ENCODE measurements at regions not wholly inside any gene's neighbourhood (a gene's known extent, or its start where the extent isn't known, plus 50 kb on each side); places are given as distances from the start of the nearest gene placed in this dataset.

DNA sequence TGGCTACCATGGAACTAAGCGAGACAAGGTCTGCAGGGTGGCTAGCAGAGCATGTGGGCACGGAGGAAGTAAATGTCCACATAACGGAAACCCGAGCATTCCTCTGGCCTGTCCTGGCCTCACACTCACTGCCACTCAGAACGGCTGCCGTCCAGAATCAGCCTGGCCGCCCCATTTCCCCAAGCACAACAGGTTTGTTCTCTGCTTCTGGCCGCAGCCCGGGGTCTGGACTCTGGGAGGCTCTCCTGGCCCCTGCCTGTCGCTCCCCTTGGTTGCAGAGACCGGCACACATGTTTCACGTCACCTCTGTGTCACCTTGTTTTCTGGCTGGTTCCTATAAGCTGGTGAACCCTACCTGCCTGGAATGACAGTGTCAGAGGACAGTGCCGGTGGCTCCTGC, 69.3 kb downstream of the GLI2 start:
- Histone ChIP-seq H3K36me3 (ENCODE audit: control insufficient read depth, insufficient read depth, low read length) (no peaks in the 10 kb centered on the region), H3K4me3 (ENCODE audit: low read depth, low read length) (no peak overlapping the region), H3K27me3 (ENCODE audit: control insufficient read depth, insufficient read depth, low read length) (no peaks in the 10 kb centered on the region)
- TF ChIP-seq CTCF (IDR thresholded peaks at IDR 0.05; ENCODE audit: insufficient read depth, low read length, poor library complexity, severe bottlenecking) = no peak
- no peak for DNase-seq (ENCODE audit: low read depth)

DNA sequence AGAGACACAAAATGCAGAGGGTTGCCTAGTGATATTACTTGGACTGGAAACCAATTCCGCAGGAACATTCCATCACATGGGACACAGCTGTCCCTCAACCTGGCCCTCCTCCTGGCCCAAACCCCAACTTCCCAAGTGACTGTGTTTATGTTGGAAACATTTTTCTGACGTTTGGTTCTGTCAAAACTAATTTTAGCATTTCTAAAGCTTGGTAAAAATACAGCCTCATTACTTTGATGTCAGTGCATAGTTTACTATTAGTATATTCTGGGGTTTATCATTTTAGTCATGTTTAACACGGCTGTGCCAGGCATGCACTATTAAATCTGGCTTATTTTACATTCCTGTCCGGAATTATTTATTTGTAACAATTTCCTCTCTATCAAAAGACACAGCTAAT, 69.9 kb downstream of the GLI2 start:
- TF ChIP-seq CTCF (IDR thresholded peaks at IDR 0.05; ENCODE audit: insufficient read depth, low read length, poor library complexity, severe bottlenecking) = no peak
- no peak for DNase-seq (ENCODE audit: low read depth)
- H3K36me3 ChIP-seq (ENCODE audit: control insufficient read depth, insufficient read depth, low read length) = no peaks in the 10 kb centered on the region

GRCh38 chr2:120807751-120808150, 72.1 kb downstream of the GLI2 start:
- Histone ChIP-seq H3K36me3 (ENCODE audit: control insufficient read depth, insufficient read depth, low read length) (no peaks in the 10 kb centered on the region), H3K27me3 (ENCODE audit: control insufficient read depth, insufficient read depth, low read length) (no peaks in the 10 kb centered on the region), H3K4me3 (ENCODE audit: low read depth, low read length) (no peak overlapping the region)
- TF ChIP-seq CTCF (IDR thresholded peaks at IDR 0.05; ENCODE audit: insufficient read depth, low read length, poor library complexity, severe bottlenecking) = no peak
- no peak for DNase-seq (ENCODE audit: low read depth)

More for the DNA sequence above, 69.9 kb downstream of the GLI2 start:
- Histone ChIP-seq H3K27me3 (ENCODE audit: control insufficient read depth, insufficient read depth, low read length) (no peaks in the 10 kb centered on the region), H3K4me3 (ENCODE audit: low read depth, low read length) (no peak overlapping the region)

GRCh38 chr2:120809151-120809550, 73.5 kb downstream of the GLI2 start:
- no peak for DNase-seq (ENCODE audit: low read depth)
- no peak for TF ChIP-seq CTCF (IDR thresholded peaks at IDR 0.05; ENCODE audit: insufficient read depth, low read length, poor library complexity, severe bottlenecking)
- Histone ChIP-seq H3K4me3 (ENCODE audit: low read depth, low read length) (no peak overlapping the region), H3K27me3 (ENCODE audit: control insufficient read depth, insufficient read depth, low read length) (no peaks in the 10 kb centered on the region), H3K36me3 (ENCODE audit: control insufficient read depth, insufficient read depth, low read length) (no peaks in the 10 kb centered on the region)

- no peak overlapping the region for H3K4me3 ChIP-seq (ENCODE audit: low read depth, low read length)
- H3K27me3 ChIP-seq (ENCODE audit: control insufficient read depth, insufficient read depth, low read length) = no peaks in the 10 kb centered on the region
- no peak for DNase-seq (ENCODE audit: low read depth)
- no peak for TF ChIP-seq CTCF (IDR thresholded peaks at IDR 0.05; ENCODE audit: insufficient read depth, low read length, poor library complexity, severe bottlenecking)
- H3K36me3 ChIP-seq (ENCODE audit: control insufficient read depth, insufficient read depth, low read length) = no peaks in the 10 kb centered on the region
Measured at GRCh38 chr2:120809609-120810440, 74.2 kb downstream of the GLI2 start.

GRCh38 chr2:120810639-120811038, 75.0 kb downstream of the GLI2 start:
- H3K36me3 ChIP-seq (ENCODE audit: control insufficient read depth, insufficient read depth, low read length) = peaks cover 1% of the 10 kb centered on the region
- DNase-seq (ENCODE audit: low read depth) = no peak
- no peaks in the 10 kb centered on the region for H3K27me3 ChIP-seq (ENCODE audit: control insufficient read depth, insufficient read depth, low read length)
- H3K4me3 ChIP-seq (ENCODE audit: low read depth, low read length) = no peak overlapping the region
- TF ChIP-seq CTCF (IDR thresholded peaks at IDR 0.05; ENCODE audit: insufficient read depth, low read length, poor library complexity, severe bottlenecking) = no peak

Measured in kidney epithelial cell (primary cell).